ENCODE measurements at regions not wholly inside any gene's neighbourhood (a gene's known extent, or its start where the extent isn't known, plus 50 kb on each side); places are given as distances from the start of the nearest gene placed in this dataset.

DNA sequence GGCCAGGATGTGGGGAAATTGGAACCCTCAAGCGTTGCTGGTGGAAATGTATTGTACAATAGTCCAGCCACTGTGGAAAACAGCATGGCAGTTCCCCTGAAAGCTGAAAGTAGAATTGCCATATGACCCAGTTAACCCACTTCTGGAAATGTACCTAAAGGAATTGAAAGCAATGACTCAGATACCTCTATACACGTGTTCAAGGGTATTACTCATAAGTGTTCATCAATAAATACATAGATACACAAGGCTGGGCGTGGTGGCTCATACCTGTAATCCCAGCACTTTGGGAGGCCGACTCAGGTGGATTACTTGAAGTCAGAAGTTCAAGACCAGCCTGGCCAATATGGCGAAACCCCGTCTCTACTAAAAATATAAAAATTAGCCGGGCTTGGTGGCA is 71.9 kb upstream of the IRS2 start:
- H2BK12ac ChIP-seq (ENCODE audit: low read length in 2 of 2), result no peak overlapping the region
- H2BK120ac ChIP-seq (ENCODE audit: low read depth, low read length), result no peak overlapping the region
- peaks cover 0 to under 1% of the 10 kb centered on the region in 2 experiments for H3K27me3 ChIP-seq (ENCODE audit: control insufficient read depth in 1 of 2, insufficient read depth in 1 of 2, low read length in 2 of 2)
- no peak for DNase-seq
- no peak overlapping the region for H4K8ac ChIP-seq (ENCODE audit: low read length)
- H2AFZ ChIP-seq (ENCODE audit: low read depth, low read length), result no peak overlapping the region
- no peaks in the 10 kb centered on the region for H3K4me1 ChIP-seq (ENCODE audit: control insufficient read depth, insufficient read depth, low read depth, low read length)
- H3K4me3 ChIP-seq (ENCODE audit: insufficient read depth in 1 of 2, low read depth in 1 of 2, low read length in 2 of 2), result no peak overlapping the region
- no peak overlapping the region for H3K9ac ChIP-seq (ENCODE audit: low read length)
- H3K4ac ChIP-seq (ENCODE audit: low read depth in 1 of 2, low read length in 2 of 2), result no peak overlapping the region
- no peaks in the 10 kb centered on the region for H3K79me1 ChIP-seq (replicated peaks; ENCODE audit: low read length, poor library complexity, severe bottlenecking)
- no peak overlapping the region for H3K27ac ChIP-seq (ENCODE audit: low read length, poor library complexity, severe bottlenecking)
- no peaks in the 10 kb centered on the region for H3K36me3 ChIP-seq (ENCODE audit: control insufficient read depth in 1 of 2, insufficient read depth in 2 of 2, low read depth in 1 of 2, low read length in 2 of 2)
- H3K14ac ChIP-seq (ENCODE audit: low read length in 2 of 2), result no peak overlapping the region
- 82% methylated on average over 7 of the region's 7 CpGs for WGBS
- no peak overlapping the region for H3K23ac ChIP-seq (ENCODE audit: low read length in 2 of 2)
- no peak overlapping the region for H3K4me2 ChIP-seq (ENCODE audit: low read length, poor library complexity, severe bottlenecking)
- H2AK5ac ChIP-seq (ENCODE audit: low read length, severe bottlenecking), result no peak overlapping the region
- no peak overlapping the region for H3K18ac ChIP-seq (ENCODE audit: low read depth in 1 of 2, low read length in 2 of 2)
- H2BK15ac ChIP-seq (ENCODE audit: low read depth, poor library complexity, severe bottlenecking), result no peak overlapping the region
- H4K91ac ChIP-seq (ENCODE audit: low read length), result no peak overlapping the region
- peaks cover 4% of the 10 kb centered on the region for H3K9me3 ChIP-seq (ENCODE audit: control insufficient read depth, low read length)
- H2BK5ac ChIP-seq (ENCODE audit: low read depth, low read length, poor library complexity, severe bottlenecking), result no peak overlapping the region

DNA sequence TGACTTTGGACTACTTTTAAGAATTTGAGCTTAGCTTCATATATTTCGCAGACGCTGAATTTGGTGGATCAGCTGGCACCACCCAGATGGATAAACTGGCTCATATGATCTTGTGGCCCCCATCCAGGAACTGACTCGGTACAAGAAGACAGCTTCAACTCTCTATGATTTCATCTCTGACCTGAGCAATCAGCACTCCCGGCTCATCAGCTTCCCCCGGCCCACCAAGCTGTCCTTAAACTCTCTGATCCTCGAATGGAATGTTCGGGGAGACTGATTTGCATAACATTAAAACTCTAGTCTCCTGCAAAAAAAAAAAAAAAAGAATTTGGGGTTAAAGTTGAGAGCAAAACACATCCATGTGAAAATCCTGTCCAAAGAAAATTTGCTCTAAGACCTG is 71.4 kb upstream of the IRS2 start:
- H2BK5ac ChIP-seq (ENCODE audit: low read depth, low read length, poor library complexity, severe bottlenecking), result no peak overlapping the region

DNA sequence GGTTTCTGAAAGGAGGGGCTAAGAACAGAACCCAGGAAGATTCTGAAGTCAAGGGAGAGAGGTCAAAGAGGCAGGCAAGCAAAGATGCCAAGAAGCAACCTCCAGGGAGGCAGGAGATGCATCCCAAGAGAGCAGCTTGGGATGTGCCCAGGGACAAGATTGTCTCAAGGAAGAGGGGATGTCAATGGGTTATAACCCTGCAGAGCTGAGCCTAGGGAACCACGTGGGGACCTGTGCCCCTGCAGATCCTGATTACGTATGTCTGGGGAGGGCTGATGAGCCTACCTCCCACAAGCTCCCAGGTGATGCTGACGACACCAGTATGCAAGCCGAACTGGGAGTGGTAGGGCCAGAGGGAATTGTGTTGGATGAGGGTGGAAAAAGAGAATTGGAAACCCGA is 70.9 kb upstream of the IRS2 start:
- WGBS, result 85% methylated on average over 5 of the region's 5 CpGs

More for the DNA sequence above, 71.4 kb upstream of the IRS2 start:
- Histone ChIP-seq H3K36me3 (ENCODE audit: control insufficient read depth in 1 of 2, insufficient read depth in 2 of 2, low read depth in 1 of 2, low read length in 2 of 2) (no peaks in the 10 kb centered on the region), H2BK15ac (ENCODE audit: low read depth, poor library complexity, severe bottlenecking) (no peak overlapping the region), H3K9ac (ENCODE audit: low read length) (no peak overlapping the region), H3K9me3 (ENCODE audit: control insufficient read depth, low read length) (peaks cover 4% of the 10 kb centered on the region), H3K4me3 (ENCODE audit: insufficient read depth in 1 of 2, low read depth in 1 of 2, low read length in 2 of 2) (no peak overlapping the region), H3K4me1 (ENCODE audit: control insufficient read depth, insufficient read depth, low read depth, low read length) (no peaks in the 10 kb centered on the region), H2BK120ac (ENCODE audit: low read depth, low read length) (no peak overlapping the region), H3K23ac (ENCODE audit: low read length in 2 of 2) (no peak overlapping the region), H2BK12ac (ENCODE audit: low read length in 2 of 2) (no peak overlapping the region), H3K79me1 (replicated peaks; ENCODE audit: low read length, poor library complexity, severe bottlenecking) (no peaks in the 10 kb centered on the region), H4K8ac (ENCODE audit: low read length) (no peak overlapping the region), H3K4ac (ENCODE audit: low read depth in 1 of 2, low read length in 2 of 2) (no peak overlapping the region), H2AK5ac (ENCODE audit: low read length, severe bottlenecking) (no peak overlapping the region), H2AFZ (ENCODE audit: low read depth, low read length) (no peak overlapping the region), H3K4me2 (ENCODE audit: low read length, poor library complexity, severe bottlenecking) (no peak overlapping the region), H3K27me3 (ENCODE audit: control insufficient read depth in 1 of 2, insufficient read depth in 1 of 2, low read length in 2 of 2) (peaks cover 0 to 6% of the 10 kb centered on the region in 2 experiments), H3K14ac (ENCODE audit: low read length in 2 of 2) (no peak overlapping the region), H4K91ac (ENCODE audit: low read length) (no peak overlapping the region), H3K18ac (ENCODE audit: low read depth in 1 of 2, low read length in 2 of 2) (no peak overlapping the region), H3K27ac (ENCODE audit: low read length, poor library complexity, severe bottlenecking) (no peak overlapping the region)
- 89% methylated on average over 5 of the region's 7 CpGs for WGBS
- DNase-seq, result no peak

DNA sequence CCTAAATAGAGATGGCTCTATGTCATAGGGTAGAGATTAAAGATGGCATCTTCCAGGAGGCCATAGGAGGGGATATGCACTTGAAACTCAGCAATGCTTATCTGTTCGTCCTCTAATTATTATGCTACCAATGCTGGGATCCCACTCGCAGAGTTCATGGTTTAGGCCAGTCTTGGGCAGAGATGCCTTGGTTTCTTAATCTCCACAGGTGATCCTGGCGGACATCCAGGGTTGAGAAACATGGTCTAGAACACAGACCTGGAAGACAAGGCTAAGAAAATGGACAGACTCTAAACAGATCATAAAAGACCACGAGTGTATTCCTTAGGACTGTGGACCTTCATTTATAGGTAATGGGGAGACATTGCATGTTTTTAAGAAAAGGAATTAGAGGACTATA is 70.0 kb upstream of the IRS2 start:
- H3K4me3 ChIP-seq (ENCODE audit: insufficient read depth in 1 of 2, low read depth in 1 of 2, low read length in 2 of 2), result no peak overlapping the region
- H2BK15ac ChIP-seq (ENCODE audit: low read depth, poor library complexity, severe bottlenecking), result no peak overlapping the region
- H3K27me3 ChIP-seq (ENCODE audit: control insufficient read depth in 1 of 2, insufficient read depth in 1 of 2, low read length in 2 of 2), result peaks cover 0 to 8% of the 10 kb centered on the region in 2 experiments
- no peak overlapping the region for H2BK12ac ChIP-seq (ENCODE audit: low read length in 2 of 2)
- H3K23ac ChIP-seq (ENCODE audit: low read length in 2 of 2), result no peak overlapping the region
- H3K14ac ChIP-seq (ENCODE audit: low read length in 2 of 2), result no peak overlapping the region
- H2AK5ac ChIP-seq (ENCODE audit: low read length, severe bottlenecking), result no peak overlapping the region
- H3K4me1 ChIP-seq (ENCODE audit: control insufficient read depth, insufficient read depth, low read depth, low read length), result no peaks in the 10 kb centered on the region
- no peak overlapping the region for H3K4ac ChIP-seq (ENCODE audit: low read depth in 1 of 2, low read length in 2 of 2)
- WGBS, result 88% methylated on average over 4 of the region's 4 CpGs
- no peak overlapping the region for H2AFZ ChIP-seq (ENCODE audit: low read depth, low read length)
- peaks cover 4% of the 10 kb centered on the region for H3K9me3 ChIP-seq (ENCODE audit: control insufficient read depth, low read length)
- no peaks in the 10 kb centered on the region for H3K36me3 ChIP-seq (ENCODE audit: control insufficient read depth in 1 of 2, insufficient read depth in 2 of 2, low read depth in 1 of 2, low read length in 2 of 2)
- DNase-seq, result no peak
- H2BK120ac ChIP-seq (ENCODE audit: low read depth, low read length), result no peak overlapping the region
- no peak overlapping the region for H4K91ac ChIP-seq (ENCODE audit: low read length)
- no peak overlapping the region for H3K9ac ChIP-seq (ENCODE audit: low read length)
- H4K8ac ChIP-seq (ENCODE audit: low read length), result no peak overlapping the region
- H3K4me2 ChIP-seq (ENCODE audit: low read length, poor library complexity, severe bottlenecking), result no peak overlapping the region
- H2BK5ac ChIP-seq (ENCODE audit: low read depth, low read length, poor library complexity, severe bottlenecking), result no peak overlapping the region
- H3K27ac ChIP-seq (ENCODE audit: low read length, poor library complexity, severe bottlenecking), result no peak overlapping the region
- no peak overlapping the region for H3K18ac ChIP-seq (ENCODE audit: low read depth in 1 of 2, low read length in 2 of 2)
- H3K79me1 ChIP-seq (replicated peaks; ENCODE audit: low read length, poor library complexity, severe bottlenecking), result no peaks in the 10 kb centered on the region

More for the DNA sequence above, 70.9 kb upstream of the IRS2 start:
- H3K4ac ChIP-seq (ENCODE audit: low read depth in 1 of 2, low read length in 2 of 2), result no peak overlapping the region
- no peak overlapping the region for H3K27ac ChIP-seq (ENCODE audit: low read length, poor library complexity, severe bottlenecking)
- H3K36me3 ChIP-seq (ENCODE audit: control insufficient read depth in 1 of 2, insufficient read depth in 2 of 2, low read depth in 1 of 2, low read length in 2 of 2), result no peaks in the 10 kb centered on the region
- no peak overlapping the region for H3K18ac ChIP-seq (ENCODE audit: low read depth in 1 of 2, low read length in 2 of 2)
- H2AFZ ChIP-seq (ENCODE audit: low read depth, low read length), result peak overlapping the region; percentile 27
- H2BK15ac ChIP-seq (ENCODE audit: low read depth, poor library complexity, severe bottlenecking), result no peak overlapping the region
- H3K4me2 ChIP-seq (ENCODE audit: low read length, poor library complexity, severe bottlenecking), result no peak overlapping the region
- H3K4me3 ChIP-seq (ENCODE audit: insufficient read depth in 1 of 2, low read depth in 1 of 2, low read length in 2 of 2), result no peak overlapping the region
- H3K4me1 ChIP-seq (ENCODE audit: control insufficient read depth, insufficient read depth, low read depth, low read length), result no peaks in the 10 kb centered on the region
- peak overlapping the region in 1 of 2 experiments; percentile 79 for H3K14ac ChIP-seq (ENCODE audit: low read length in 2 of 2)
- H3K27me3 ChIP-seq (ENCODE audit: control insufficient read depth in 1 of 2, insufficient read depth in 1 of 2, low read length in 2 of 2), result peaks cover 0 to 6% of the 10 kb centered on the region in 2 experiments
- no peak overlapping the region for H2BK5ac ChIP-seq (ENCODE audit: low read depth, low read length, poor library complexity, severe bottlenecking)
- no peak overlapping the region for H2AK5ac ChIP-seq (ENCODE audit: low read length, severe bottlenecking)
- H3K79me1 ChIP-seq (replicated peaks; ENCODE audit: low read length, poor library complexity, severe bottlenecking), result no peaks in the 10 kb centered on the region
- no peak overlapping the region for H4K8ac ChIP-seq (ENCODE audit: low read length)
- no peak overlapping the region for H4K91ac ChIP-seq (ENCODE audit: low read length)
- H3K9me3 ChIP-seq (ENCODE audit: control insufficient read depth, low read length), result peaks cover 4% of the 10 kb centered on the region
- DNase-seq, result no peak
- H2BK12ac ChIP-seq (ENCODE audit: low read length in 2 of 2), result no peak overlapping the region
- H2BK120ac ChIP-seq (ENCODE audit: low read depth, low read length), result no peak overlapping the region
- H3K23ac ChIP-seq (ENCODE audit: low read length in 2 of 2), result peak overlapping the region in 1 of 2 experiments; percentile 80
- no peak overlapping the region for H3K9ac ChIP-seq (ENCODE audit: low read length)

Measured in mesenchymal stem cell (in vitro differentiated cells and primary cell).